Thyroid gland (tissue), 4 donors: ENCODE measurements at regions not wholly inside any gene's neighbourhood (a gene's known extent, or its start where the extent isn't known, plus 50 kb on each side); places are given as distances from the start of the nearest gene placed in this dataset.

Source experiments
- DNase-seq, 2 donors: peaks; one replicate each; pipeline ENCODE4 v3.0.0-alpha.2; 2019
- H3K27ac ChIP-seq, 3 donors: fragments of 200-600 bp; sonication (generic); 1 replicate in 2 of 3; 2 replicates in 1 of 3; pipeline ENCODE4 v1.5.1; 2016 to 2019; ENCODE audit warnings: mild to moderate bottlenecking in 1 of 3, moderate library complexity in 1 of 3
- H3K27me3 ChIP-seq: fragments of 200-600 bp; sonication (generic); one replicate; pipeline ENCODE4 v1.5.1; 2019
- H3K36me3 ChIP-seq, 2 donors: fragments of 200-600 bp; sonication (generic); one replicate each; pipeline ENCODE4 v1.5.1; 2016 to 2019
- H3K4me1 ChIP-seq, 2 donors: fragments of 200-600 bp; sonication (generic); one replicate each; pipeline ENCODE4 v1.5.1; 2017 to 2019
- H3K4me3 ChIP-seq, 3 donors: fragments of 200-600 bp; sonication (generic); replicated peaks in 1 of 3; 1 replicate in 2 of 3; 2 replicates in 1 of 3; pipeline ENCODE4 v1.5.1; 2016; ENCODE audit warnings: mild to moderate bottlenecking in 1 of 3
- H3K9me3 ChIP-seq: fragments of 200-600 bp; sonication (generic); one replicate; pipeline ENCODE4 v1.5.1; 2017
- CTCF ChIP-seq, 6 experiments: fragments of 200-600 bp in 3 of 6; fragments of 450-650 bp in 3 of 6; sonication (generic) in 3 of 6; IDR thresholded peaks; one replicate each; pipeline ENCODE4 v1.5.1; 2016 to 2019; ENCODE audit warnings: antibody characterized with exemption in 6 of 6, mild to moderate bottlenecking in 2 of 6, inconsistent platforms in 1 of 6, moderate library complexity in 1 of 6
- POLR2A ChIP-seq, 2 donors: fragments of 450-650 bp; IDR thresholded peaks; one replicate each; pipeline ENCODE4 v1.6.1; 2017; ENCODE audit warnings: antibody characterized with exemption in 2 of 2, mild to moderate bottlenecking in 2 of 2, moderate library complexity in 1 of 2
- WGBS, 2 donors: methylation state at CpG; one replicate each; pipeline ENCODE4 v1.1.5; 2017; 5-methylcytosine and 5-hydroxymethylcytosine counted together
- intact Hi-C: fragments of 100-400 bp; cut with DNase I; formaldehyde crosslinking; loops from one replicate; pipeline ENCODE4 v1.15.1; 2023

GRCh38 chr1:58430421-58431275 lies 115.9 kb downstream of the OMA1 start:
- Histone ChIP-seq H3K4me3 (no peak overlapping the region), H3K4me1 (peaks cover 0 to 7% of the 10 kb centered on the region in 2 donors), H3K27me3 (no peaks in the 10 kb centered on the region), H3K27ac (no peak overlapping the region), H3K36me3 (no peaks in the 10 kb centered on the region), H3K9me3 (no peaks in the 10 kb centered on the region)
- intact Hi-C loops = no loop called here
- WGBS, 2 donors = 80 to 89% methylated on average over 7 of the region's 7 CpGs
- no peak for DNase-seq
- TF ChIP-seq CTCF (IDR thresholded peaks at IDR 0.05) (no peak), POLR2A (IDR thresholded peaks at IDR 0.05) (no peak)

GRCh38 chr1:58426918-58427317 lies 119.6 kb downstream of the OMA1 start:
- Histone ChIP-seq H3K4me3 (no peak overlapping the region), H3K27me3 (no peaks in the 10 kb centered on the region), H3K4me1 (no peaks in the 10 kb centered on the region), H3K9me3 (no peaks in the 10 kb centered on the region), H3K36me3 (no peaks in the 10 kb centered on the region), H3K27ac (no peak overlapping the region)
- intact Hi-C loops = no loop called here
- TF ChIP-seq CTCF (IDR thresholded peaks at IDR 0.05) (no peak), POLR2A (IDR thresholded peaks at IDR 0.05) (no peak)
- 95 to 96% methylated on average over 2 of the region's 2 CpGs for WGBS, 2 donors
- no peak for DNase-seq

GRCh38 chr1:58422436-58422835 lies 124.1 kb downstream of the OMA1 start:
- intact Hi-C loops = no loop called here
- no peaks in the 10 kb centered on the region for H3K9me3 ChIP-seq
- no peaks in the 10 kb centered on the region for H3K36me3 ChIP-seq
- H3K27me3 ChIP-seq = no peaks in the 10 kb centered on the region
- no peak overlapping the region for H3K4me3 ChIP-seq
- TF ChIP-seq CTCF (IDR thresholded peaks at IDR 0.05) (no peak), POLR2A (IDR thresholded peaks at IDR 0.05) (no peak)
- no peak for DNase-seq
- no peaks in the 10 kb centered on the region for H3K4me1 ChIP-seq
- WGBS, 2 donors = 90 to 95% methylated on average over 4 of the region's 4 CpGs
- no peak overlapping the region for H3K27ac ChIP-seq

- no peak overlapping the region for H3K27ac ChIP-seq
- 62 to 95% methylated on average over 2 of the region's 2 CpGs for WGBS, 2 donors
- intact Hi-C loops = no loop called here
- no peaks in the 10 kb centered on the region for H3K36me3 ChIP-seq
- no peaks in the 10 kb centered on the region for H3K27me3 ChIP-seq
- no peak for DNase-seq
- TF ChIP-seq POLR2A (IDR thresholded peaks at IDR 0.05) (no peak), CTCF (IDR thresholded peaks at IDR 0.05) (no peak)
- no peak overlapping the region for H3K4me3 ChIP-seq
- H3K4me1 ChIP-seq = no peaks in the 10 kb centered on the region
- H3K9me3 ChIP-seq = no peaks in the 10 kb centered on the region
Observed at GRCh38 chr1:58418283-58419228, 128.0 kb downstream of the OMA1 start.
